ENCODE measurements at regions not wholly inside any gene's neighbourhood (a gene's known extent, or its start where the extent isn't known, plus 50 kb on each side); places are given as distances from the start of the nearest gene placed in this dataset.
"Not testable (repeated sequence)": the region's sequence is repeated elsewhere in the genome, so short reads cannot be mapped to it uniquely, and the experiment has no call there.

DNA sequence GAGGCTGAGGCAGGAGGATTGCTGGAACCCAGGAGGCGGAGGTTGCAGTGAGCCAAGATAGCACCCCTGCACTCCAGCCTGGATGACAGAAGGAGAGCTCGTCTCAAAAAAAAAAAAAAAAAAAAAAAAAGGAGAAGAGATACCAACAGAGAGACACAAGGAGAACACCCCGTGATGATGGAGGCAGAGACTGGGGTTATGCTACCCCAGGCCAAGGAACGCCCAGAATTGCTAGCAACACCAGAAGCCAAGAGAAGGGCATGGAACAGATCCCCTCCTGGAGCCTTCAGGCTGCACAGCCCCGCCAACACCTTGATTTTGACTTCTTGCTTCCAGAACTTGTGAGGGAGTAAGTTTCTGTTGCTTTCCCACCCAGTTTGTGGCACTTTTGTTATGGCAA lies 148.0 kb upstream of the FOXN3 start:
- peak; percentile 26 to 32 for DNase-seq

GRCh38 chr14:89564286-89564957 lies 147.4 kb upstream of the FOXN3 start:
- DNase-seq = peak; percentile 5 to 11

DNA sequence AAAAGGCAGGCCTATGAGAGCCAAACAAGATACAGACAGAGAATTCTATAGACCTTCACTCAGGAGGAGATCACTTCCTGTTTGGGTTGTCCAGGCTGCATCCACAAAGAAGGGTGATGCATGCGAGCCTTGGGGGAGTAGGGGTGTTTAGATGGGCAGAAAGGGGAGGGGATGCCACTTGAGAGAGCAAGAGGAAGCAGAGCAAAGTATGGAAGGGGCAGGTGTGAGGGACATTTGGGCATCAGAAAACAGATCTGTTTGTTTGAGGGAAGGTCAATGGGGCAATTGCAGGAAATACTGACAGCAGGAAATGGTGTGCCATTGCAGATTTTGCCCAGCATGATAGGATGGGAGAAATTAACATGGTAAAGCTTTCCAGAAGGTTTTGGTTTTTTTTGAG lies 146.4 kb upstream of the FOXN3 start:
- no peak for DNase-seq

DNA sequence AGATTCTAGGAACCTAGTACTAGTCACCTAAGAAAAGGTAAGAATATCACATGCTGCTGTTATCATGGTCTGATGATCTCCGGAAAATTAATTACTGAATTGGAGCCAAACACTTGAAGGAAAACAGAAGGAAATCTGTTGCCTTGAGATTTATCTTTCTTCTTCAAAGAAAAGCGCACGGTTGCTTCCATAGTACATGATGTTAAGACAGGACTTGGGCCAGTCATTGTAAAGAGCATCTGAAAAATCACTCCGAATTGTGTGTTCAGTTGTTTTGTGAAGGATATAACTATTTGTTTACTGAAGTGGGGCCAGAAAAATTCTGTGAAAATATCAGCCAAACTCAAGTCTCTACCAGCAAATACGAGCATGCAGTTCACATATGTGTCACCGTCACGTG lies 134.9 kb upstream of the FOXN3 start:
- DNase-seq = no peak

DNA sequence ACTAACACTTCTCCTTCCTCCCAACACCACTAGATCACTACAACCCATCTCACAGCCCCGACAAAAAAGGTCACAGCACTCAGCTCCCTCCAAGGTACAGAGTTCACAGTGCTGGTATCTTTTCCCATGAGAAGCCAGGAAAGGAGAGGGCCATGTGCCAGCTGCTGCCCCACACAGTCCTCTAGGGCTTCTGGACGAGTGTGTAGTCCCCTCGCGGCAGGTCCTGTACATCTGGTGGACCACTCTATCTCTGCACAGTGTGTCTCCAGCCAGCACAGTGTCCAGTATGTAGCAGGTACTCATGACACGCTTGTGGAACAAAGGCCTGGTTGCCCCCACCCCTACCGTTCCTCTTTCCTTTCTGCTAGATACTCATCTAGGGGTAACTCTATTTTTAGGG lies 134.4 kb upstream of the FOXN3 start:
- no peak for DNase-seq

DNA sequence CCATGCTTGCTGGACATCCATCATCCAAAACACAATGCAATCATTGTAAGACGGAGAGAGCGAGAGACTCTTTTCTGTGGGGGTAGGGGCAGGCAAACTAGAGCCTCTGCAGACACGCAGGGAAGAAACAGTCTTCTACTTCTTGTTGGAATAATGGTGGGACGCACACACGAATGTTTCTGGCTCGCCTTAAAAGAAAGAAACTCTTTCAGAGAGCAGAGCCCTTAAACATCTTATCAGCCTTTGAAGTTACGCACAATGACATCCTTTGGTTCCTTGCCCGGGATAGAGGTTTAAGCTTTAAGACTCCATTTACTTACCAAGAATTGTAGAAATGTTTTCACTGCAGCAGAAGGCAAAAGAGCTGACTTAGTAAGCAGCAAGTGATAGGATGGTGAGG lies 133.8 kb upstream of the FOXN3 start:
- no peak for DNase-seq

- DNase-seq = no peak
Measured at GRCh38 chr14:89549381-89550125, 132.5 kb upstream of the FOXN3 start.

DNA sequence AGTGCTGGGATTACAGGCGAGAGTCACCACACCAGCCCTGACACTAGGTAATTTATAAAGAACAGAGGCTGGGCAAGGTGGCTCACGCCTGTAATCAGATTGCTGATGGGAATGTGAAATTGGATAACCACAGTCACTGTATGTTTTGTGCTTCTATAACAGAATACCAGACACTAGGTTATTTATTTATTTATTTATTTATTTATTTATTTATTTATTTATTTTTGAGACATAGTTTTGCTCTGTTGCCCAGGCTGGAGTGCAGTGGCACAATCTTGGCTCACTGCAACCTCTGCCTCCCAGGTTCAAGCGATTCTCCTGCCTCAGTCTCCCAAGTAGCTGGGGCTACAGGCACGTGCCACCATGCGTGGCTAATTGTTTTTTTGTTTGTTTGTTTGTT lies 130.0 kb upstream of the FOXN3 start:
- DNase-seq = not testable (repeated sequence)

- DNase-seq = no peak
Measured at GRCh38 chr14:89544636-89545301, 127.7 kb upstream of the FOXN3 start.

GRCh38 chr14:89543425-89543790 lies 126.4 kb upstream of the FOXN3 start:
- DNase-seq = no peak

DNA sequence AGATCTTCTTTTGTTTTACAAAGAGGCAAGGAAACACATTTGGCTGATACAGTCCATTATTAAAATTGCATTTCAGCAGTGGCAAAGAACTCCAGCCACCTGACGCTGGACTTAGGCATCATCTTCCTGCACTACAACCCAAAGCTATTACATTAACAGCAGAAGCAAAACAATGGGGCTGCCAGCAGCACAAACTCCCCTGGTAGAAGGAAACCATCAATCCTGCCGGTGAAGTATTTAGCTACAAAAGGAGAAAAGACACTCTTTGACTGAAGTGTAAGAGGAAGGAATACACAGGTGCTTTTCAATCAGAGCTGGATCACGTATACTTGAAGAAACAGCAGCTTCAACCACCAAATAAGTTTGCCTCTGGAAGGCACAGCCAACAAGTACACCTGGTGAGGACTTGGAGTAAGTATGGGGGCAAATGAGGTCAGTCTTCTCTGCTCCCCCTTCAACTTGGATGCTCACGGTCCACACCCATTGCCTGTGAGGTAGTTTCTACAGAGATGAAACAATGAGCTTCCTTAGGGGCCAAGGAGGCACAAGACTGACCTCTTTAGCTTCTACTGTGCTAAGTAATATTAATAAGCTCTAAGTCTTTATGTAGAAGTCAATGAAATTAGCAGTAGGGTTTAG lies 125.9 kb upstream of the FOXN3 start:
- DNase-seq = no peak

- no peak for DNase-seq
Measured at GRCh38 chr14:89540830-89541470, 123.9 kb upstream of the FOXN3 start.

GRCh38 chr14:89540009-89540829 lies 123.2 kb upstream of the FOXN3 start:
- no peak for DNase-seq

- no peak for DNase-seq
Measured at GRCh38 chr14:89537911-89538310, 120.9 kb upstream of the FOXN3 start.

- DNase-seq = no peak
Measured at GRCh38 chr14:89534902-89535685, 118.1 kb upstream of the FOXN3 start.

DNA sequence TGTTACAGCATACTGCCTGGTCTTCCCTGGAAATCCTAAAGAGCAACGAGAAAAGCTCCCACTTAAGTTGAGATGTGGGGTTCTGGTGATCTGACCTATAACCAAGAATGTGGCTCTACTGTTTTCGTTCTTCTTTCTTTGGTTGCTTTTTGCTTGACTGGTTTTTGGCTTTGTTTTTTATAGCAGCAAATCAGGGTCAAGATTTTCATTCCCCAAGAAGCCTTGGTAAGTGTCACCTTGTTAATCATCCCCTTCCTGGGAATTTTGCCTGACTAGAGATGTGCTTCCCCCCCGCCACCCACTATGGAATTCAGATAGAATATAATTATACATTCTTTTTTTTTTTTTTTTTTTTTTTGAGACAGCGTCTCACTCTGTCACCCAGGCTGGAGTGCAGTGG lies 116.7 kb upstream of the FOXN3 start:
- DNase-seq = no peak

GRCh38 chr14:89533136-89533535 lies 116.1 kb upstream of the FOXN3 start:
- DNase-seq = no peak

GRCh38 chr14:89531661-89532335 lies 114.8 kb upstream of the FOXN3 start:
- no peak for DNase-seq

- DNase-seq = peak in 1 of 2 donors; percentile 16
Measured at GRCh38 chr14:89524990-89525667, 108.1 kb upstream of the FOXN3 start.

DNA sequence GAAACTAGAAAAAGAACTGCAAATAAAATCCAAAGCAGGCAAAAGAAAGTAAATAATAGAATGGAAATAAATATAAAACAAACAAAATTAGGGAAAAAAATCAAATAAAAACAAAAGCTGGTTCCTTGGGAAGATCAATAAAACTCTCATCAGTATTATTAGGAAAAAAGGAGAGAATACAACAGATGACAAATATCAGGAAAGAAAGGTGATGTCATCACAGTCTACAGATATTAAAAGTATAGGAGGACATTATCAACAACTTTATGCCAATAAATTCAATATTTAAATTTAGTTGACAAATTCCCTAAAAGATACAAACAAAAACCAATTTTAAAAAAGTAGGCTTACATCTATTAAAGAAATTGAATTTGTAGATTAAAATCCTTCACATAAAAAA lies 107.4 kb upstream of the FOXN3 start:
- DNase-seq = no peak

Measured in inflammatory macrophage (primary cell).